ENCODE measurements at regions not wholly inside any gene's neighbourhood (a gene's known extent, or its start where the extent isn't known, plus 50 kb on each side); places are given as distances from the start of the nearest gene placed in this dataset.

GRCh38 chr5:163878490-163878889 is 373.1 kb downstream of the MAT2B start:
- intact Hi-C loops (cut with DNase I), result no loop called here
- H3K4me3 ChIP-seq, result no peak overlapping the region
- 73% methylated on average over 1 of the region's 1 CpG for WGBS (ENCODE audit: insufficient coverage, low coverage, low lambda C conversion rate, missing lambda C conversion rate)
- no peaks in the 10 kb centered on the region for H3K27me3 ChIP-seq
- no peak for ATAC-seq
- TF ChIP-seq CTCF (IDR thresholded peaks at IDR 0.05) (no peak), POLR2A (IDR thresholded peaks at IDR 0.05) (no peak)
- H3K9me3 ChIP-seq, result no peaks in the 10 kb centered on the region
- no peaks in the 10 kb centered on the region for H3K4me1 ChIP-seq
- no peak overlapping the region for H3K27ac ChIP-seq
- no peak for DNase-seq
- H3K36me3 ChIP-seq, result no peaks in the 10 kb centered on the region

- no peaks in the 10 kb centered on the region for H3K4me1 ChIP-seq
- no peaks in the 10 kb centered on the region for H3K9me3 ChIP-seq
- TF ChIP-seq CTCF (IDR thresholded peaks at IDR 0.05), result no peak
- TF ChIP-seq POLR2A (IDR thresholded peaks at IDR 0.05), result no peak
- intact Hi-C loops (cut with DNase I), result no loop called here
- no peak overlapping the region for H3K4me3 ChIP-seq
- no peaks in the 10 kb centered on the region for H3K27me3 ChIP-seq
- H3K27ac ChIP-seq, result no peak overlapping the region
- ATAC-seq (no peak), DNase-seq (no peak)
- 69% methylated on average over 2 of the region's 2 CpGs for WGBS (ENCODE audit: insufficient coverage, low coverage, low lambda C conversion rate, missing lambda C conversion rate)
- no peaks in the 10 kb centered on the region for H3K36me3 ChIP-seq
Measured at GRCh38 chr5:163880302-163880701, 374.9 kb downstream of the MAT2B start.

- intact Hi-C loops (cut with DNase I), result no loop called here
- ATAC-seq (no peak), DNase-seq (no peak)
- no peaks in the 10 kb centered on the region for H3K36me3 ChIP-seq
- H3K27ac ChIP-seq, result no peak overlapping the region
- H3K27me3 ChIP-seq, result no peaks in the 10 kb centered on the region
- no peaks in the 10 kb centered on the region for H3K4me1 ChIP-seq
- WGBS (ENCODE audit: insufficient coverage, low coverage, low lambda C conversion rate, missing lambda C conversion rate), result 74% methylated on average over 2 of the region's 2 CpGs
- H3K4me3 ChIP-seq, result no peak overlapping the region
- H3K9me3 ChIP-seq, result no peaks in the 10 kb centered on the region
- TF ChIP-seq CTCF (IDR thresholded peaks at IDR 0.05) (no peak), POLR2A (IDR thresholded peaks at IDR 0.05) (no peak)
Measured at GRCh38 chr5:163885117-163885516, 379.7 kb downstream of the MAT2B start.

- TF ChIP-seq CTCF (IDR thresholded peaks at IDR 0.05) (no peak), POLR2A (IDR thresholded peaks at IDR 0.05) (no peak)
- ATAC-seq, result no peak
- WGBS (ENCODE audit: insufficient coverage, low coverage, low lambda C conversion rate, missing lambda C conversion rate), result 48% methylated on average over 2 of the region's 2 CpGs
Measured at GRCh38 chr5:163887854-163888253, 382.4 kb downstream of the MAT2B start.

GRCh38 chr5:163888366-163888765 is 382.9 kb downstream of the MAT2B start:
- Histone ChIP-seq H3K27me3 (no peaks in the 10 kb centered on the region), H3K4me3 (no peak overlapping the region), H3K9me3 (no peaks in the 10 kb centered on the region), H3K27ac (no peak overlapping the region), H3K4me1 (no peaks in the 10 kb centered on the region), H3K36me3 (no peaks in the 10 kb centered on the region)
- DNase-seq, result no peak
- 48% methylated on average over 3 of the region's 4 CpGs for WGBS (ENCODE audit: insufficient coverage, low coverage, low lambda C conversion rate, missing lambda C conversion rate)
- TF ChIP-seq CTCF (IDR thresholded peaks at IDR 0.05) (no peak), POLR2A (IDR thresholded peaks at IDR 0.05) (no peak)
- intact Hi-C loops (cut with DNase I), result no loop called here
- no peak for ATAC-seq

More at GRCh38 chr5:163887854-163888253, 382.4 kb downstream of the MAT2B start:
- Histone ChIP-seq H3K4me1 (no peaks in the 10 kb centered on the region), H3K27me3 (no peaks in the 10 kb centered on the region), H3K27ac (no peak overlapping the region), H3K4me3 (no peak overlapping the region), H3K36me3 (no peaks in the 10 kb centered on the region), H3K9me3 (no peaks in the 10 kb centered on the region)
- intact Hi-C loops (cut with DNase I), result no loop called here
- DNase-seq, result no peak
